ENCODE measurements at regions not wholly inside any gene's neighbourhood (a gene's known extent, or its start where the extent isn't known, plus 50 kb on each side); places are given as distances from the start of the nearest gene placed in this dataset.
A peak's percentile ranks its signal among the peaks of the same experiment; 100 is the strongest.
"Not testable (repeated sequence)": the region's sequence is repeated elsewhere in the genome, so short reads cannot be mapped to it uniquely, and the experiment has no call there.

GRCh38 chr7:65145008-65145407 lies 138.5 kb upstream of the ERV3-1 start:
- DNase-seq: not testable (repeated sequence)

- DNase-seq: not testable (repeated sequence)
These were observed 138.1 kb upstream of the ERV3-1 start for GRCh38 chr7:65144557-65144956.

DNA sequence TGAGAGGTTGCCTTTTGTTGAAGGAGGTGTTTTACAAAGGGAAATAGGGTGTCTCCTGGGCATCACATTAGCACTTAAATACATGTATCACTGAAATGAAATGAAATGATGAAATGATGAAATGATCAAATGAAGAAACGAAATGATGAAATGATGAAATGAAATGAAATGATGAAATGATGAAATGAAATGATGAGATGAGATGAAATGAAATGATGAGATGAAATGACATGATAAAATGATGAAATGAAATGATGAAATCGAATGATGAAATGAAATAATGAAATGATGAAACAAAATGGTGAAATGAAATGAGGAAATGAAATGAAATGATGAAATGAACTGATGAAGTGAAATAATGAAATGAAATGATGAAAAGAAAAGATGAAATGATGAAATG lies 137.6 kb upstream of the ERV3-1 start:
- DNase-seq: not testable (repeated sequence)

- not testable (repeated sequence) for DNase-seq
These were observed 135.4 kb upstream of the ERV3-1 start for GRCh38 chr7:65141894-65142293.

DNA sequence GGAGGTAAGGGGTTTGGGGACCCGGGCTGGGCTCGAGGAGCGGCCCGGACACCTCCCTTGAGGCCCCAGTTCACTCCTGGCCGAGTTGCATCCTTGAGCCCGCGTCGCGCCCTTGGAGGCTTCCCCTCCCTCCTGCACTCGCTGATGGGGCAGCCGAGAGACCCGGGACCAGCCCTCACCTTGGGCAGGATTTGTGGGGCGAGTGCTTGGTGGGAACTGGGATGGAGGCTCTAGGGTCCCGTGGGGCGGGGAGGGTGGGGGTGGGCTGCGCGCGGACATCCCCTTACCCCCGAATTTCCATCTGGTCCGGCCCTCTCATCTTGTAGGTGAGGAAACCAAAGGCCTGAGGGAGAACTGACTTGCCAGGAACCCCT lies 134.9 kb upstream of the ERV3-1 start:
- not testable (repeated sequence) for DNase-seq

DNA sequence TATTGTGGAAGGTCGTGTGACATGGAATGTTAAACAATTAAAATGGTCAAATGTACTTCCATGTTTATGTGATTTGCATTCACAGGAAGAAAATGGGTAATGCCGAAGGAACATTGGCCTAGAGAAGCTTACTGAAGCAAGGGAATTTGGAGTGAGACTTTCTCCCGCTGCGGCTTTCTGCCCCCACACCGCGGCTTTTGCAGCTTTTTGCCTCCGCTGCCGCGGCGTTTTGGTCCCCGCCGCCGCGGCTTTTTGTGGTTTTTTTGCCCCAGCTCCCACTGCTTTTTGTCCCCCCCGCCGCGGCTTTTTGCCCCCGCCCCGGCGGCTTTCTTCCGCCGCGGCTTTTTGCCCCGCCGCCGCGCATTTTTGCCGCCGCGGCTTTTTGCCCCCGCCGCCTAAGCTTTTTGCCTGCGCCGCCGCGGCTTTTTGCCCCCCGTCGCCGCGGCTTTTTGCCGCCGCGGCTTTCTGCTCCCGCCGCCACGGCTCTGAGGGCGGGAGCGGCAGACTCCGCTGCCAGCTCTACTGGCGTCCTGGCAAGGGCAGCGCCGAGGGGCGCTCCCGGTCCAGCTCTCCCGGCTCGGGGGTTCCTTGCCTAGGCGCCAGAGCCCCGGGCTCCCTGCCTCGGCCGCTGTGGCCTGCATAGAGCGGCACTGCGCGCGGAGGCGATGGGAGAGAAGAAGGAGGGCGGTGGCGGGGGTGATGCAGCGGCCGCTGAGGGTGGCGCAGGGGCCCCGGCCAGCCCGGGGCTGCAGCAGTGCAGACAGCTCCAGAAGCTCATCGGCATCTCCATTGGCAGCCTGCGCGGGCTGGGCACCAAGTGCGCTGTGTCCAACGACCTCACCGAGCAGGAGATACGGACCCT lies 134.3 kb upstream of the ERV3-1 start:
- not testable (repeated sequence) for DNase-seq

DNA sequence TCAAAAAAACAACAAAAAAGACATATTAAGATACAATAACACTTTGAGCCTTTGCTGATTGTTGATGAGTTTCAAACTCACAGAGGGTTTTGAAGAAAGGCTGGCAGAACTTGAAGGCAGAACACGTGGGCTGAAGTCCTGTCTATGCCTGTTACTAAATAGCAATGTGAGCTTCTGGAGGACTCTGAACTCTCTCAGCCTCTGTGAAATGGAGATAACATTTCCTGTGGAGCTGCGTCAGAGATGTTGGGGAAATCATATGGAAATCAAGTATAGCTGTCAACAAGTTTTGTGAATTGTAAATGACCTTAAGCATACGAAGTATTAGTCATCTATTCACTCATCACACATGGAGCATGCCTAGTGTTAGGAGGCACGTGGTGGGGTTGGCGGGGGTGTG lies 130.4 kb upstream of the ERV3-1 start:
- DNase-seq: not testable (repeated sequence)

- DNase-seq: not testable (repeated sequence)
These were observed 126.6 kb upstream of the ERV3-1 start for GRCh38 chr7:65133087-65133486.

GRCh38 chr7:65132256-65132655 lies 125.8 kb upstream of the ERV3-1 start:
- DNase-seq: not testable (repeated sequence)

GRCh38 chr7:65127364-65127763 lies 120.9 kb upstream of the ERV3-1 start:
- DNase-seq: not testable (repeated sequence)

DNA sequence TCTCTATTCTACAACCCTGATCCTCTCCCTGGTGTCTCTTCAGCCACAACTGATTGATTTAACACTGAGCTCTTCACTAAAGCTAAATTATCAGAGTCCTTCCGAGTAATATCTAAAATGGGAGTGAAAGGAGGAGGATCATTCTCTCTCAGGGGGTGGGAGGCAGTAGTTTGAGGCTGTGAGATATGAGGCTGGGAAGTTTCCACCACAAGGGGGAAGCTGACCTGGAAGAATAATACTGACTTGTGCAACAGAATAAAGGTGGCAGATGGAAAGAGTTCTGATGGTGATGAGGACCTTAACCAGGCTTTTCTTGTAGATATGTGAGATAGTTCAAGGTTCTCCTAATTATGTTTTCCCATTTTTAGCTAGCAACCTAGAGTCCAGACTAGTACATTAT lies 118.1 kb upstream of the ERV3-1 start:
- DNase-seq: not testable (repeated sequence)

DNA sequence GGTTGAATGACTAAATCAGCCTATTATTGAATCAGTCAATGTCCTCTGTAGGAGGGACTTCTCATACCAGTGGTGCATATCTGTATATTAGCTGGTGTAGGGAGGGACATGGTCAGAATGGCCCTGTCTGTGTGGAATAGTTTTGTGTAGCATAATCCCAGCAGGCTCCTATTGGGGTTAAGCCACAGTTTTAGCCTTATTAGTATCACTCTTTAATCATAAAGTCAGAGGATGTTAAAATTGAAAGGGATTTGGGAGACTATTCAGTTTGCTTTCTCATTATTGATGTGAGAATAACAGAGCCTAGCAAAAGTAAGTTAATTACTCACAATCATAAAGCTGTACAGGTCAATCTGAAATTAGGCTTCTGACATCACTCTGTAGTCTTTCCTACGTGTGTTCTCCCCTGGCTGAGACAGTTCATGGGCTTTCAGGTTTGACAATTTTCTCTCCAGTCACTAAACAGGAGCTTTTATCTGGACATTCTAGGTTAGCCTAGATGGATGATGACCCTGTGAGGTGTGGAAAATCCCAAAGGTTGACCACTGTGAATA lies 99.2 kb upstream of the ERV3-1 start:
- DNase-seq: not testable (repeated sequence)

DNA sequence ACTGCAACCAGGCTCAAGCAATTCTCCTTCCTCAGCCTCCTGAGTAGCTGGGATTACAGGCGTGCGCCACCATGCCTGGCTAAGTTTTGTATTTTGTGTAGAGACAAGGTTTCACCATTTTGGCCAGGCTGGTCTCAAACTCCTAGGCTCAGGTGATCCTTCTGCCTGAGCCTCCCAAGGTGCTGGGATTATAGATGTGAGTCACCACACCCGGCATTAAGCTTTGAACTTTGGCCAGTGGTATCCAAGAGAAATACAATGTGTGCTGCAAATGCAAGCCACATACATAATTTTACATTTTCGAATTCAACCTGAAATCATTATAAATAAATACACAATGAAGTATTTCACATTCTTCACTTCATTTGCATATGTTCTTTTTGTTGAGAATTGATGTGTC lies 94.0 kb upstream of the ERV3-1 start:
- not testable (repeated sequence) for DNase-seq

GRCh38 chr7:65081669-65082055 lies 75.2 kb upstream of the ERV3-1 start:
- DNase-seq: not testable (repeated sequence)

DNA sequence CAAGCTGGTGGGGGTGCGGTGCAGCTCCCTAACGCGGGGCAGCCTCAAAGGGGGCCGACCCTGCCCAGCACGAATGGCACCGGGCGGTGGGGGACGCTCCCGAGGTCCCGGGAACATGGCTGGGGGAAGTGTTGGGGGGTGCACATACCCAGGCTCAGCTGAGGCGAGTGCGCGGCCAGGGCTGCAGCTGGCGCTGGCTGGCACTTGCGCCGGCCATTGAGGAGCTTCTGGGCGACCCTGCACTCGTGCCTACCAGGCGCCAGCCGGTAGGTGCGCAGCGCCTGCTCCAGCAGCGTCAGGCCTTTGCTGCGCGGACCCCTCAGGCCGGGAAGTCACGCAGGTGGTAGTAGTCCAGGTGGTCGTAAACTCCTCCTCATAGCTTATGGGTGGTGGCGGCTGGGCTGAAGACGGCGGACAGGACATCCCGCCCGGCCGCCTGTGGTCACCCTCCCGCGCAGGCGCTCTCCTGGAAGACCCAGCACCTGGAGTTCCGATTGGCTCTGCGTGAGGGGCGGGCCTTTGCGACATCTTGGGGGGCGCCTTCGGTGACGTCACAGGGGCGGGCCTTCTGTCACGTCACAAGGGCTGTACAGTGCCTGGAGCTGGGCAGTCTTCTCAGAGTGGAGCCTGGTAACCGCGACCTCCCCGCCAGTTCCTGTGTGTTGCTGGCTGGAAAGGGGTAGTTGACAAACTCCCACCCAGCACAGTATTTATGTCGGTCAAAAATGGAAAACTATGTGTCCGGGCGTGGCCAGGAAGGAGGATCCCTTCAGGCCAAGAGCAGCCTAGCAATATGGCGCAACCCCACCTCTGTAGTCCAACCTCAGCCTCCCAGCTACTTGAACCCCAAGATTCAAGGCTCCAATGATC lies 74.5 kb upstream of the ERV3-1 start:
- peak; percentile 52 for DNase-seq

DNA sequence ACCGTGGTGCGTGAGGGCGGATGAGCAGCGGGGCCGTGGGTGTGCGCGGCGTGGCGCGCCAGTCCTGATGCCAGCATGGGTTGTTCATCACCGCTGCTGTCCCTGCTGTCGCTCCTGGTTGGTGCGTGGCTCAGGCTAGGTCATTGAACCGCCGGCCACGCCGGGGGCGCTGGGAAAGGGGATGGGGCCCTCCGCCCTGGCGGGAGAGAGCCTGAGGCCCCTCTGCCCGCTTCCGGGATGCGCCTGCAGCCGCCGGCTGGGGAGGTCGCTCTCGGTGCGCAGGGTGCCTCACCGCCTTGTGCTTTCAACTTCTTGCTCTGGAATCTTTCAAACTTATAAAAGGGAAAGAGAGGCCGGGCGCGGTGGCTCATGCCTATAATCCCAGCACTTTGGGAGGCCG lies 68.5 kb upstream of the ERV3-1 start:
- not testable (repeated sequence) for DNase-seq

DNA sequence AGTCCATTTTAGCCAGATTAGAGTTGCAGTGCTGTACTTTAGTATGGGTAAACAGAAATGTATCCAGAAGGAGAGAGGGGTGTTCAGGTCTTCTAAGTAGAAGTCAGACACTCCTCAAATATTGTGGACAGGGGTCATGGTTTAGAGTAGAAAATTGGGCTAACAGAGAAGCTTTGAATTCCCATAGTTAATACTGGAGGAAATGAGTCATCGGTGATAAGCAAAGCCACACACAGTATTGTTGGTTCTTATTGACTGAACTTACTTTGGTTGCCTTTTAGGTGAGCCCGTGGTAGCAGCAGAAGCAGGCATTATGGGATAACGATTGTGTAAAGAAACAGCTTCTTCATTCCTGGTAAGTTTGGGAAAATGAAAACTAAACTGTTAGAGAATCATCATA lies 66.7 kb upstream of the ERV3-1 start:
- DNase-seq: not testable (repeated sequence)

DNA sequence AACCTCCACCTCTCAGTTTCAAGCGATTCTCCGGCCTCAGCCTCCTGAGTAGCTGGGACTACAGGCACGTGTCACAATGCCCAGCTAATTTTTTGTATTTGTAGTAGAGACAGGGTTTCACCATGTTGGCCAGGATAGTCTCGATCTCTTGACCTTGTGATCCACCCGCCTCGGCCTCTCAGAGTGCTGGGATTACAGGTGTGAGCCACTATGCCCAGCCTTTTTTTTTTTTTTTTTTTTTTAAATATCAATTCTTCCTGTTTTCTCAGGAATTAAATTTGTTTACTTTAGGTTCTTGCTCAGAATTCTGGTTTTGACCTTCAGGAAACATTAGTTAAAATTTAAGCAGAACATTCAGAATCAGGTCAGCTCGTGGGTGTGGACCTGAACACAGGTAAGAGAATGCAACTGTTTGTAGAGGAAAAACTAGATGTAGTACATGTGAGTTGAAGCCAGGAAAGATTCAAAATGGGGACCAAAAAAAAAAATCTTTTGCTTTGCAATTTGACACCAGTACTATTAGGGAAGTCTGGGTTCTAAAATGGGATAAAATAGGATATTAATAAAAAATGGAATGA lies 65.5 kb upstream of the ERV3-1 start:
- not testable (repeated sequence) for DNase-seq

- not testable (repeated sequence) for DNase-seq
These were observed 63.0 kb upstream of the ERV3-1 start for GRCh38 chr7:65069476-65069875.

- DNase-seq: not testable (repeated sequence)
These were observed 56.1 kb upstream of the ERV3-1 start for GRCh38 chr7:65062566-65062965.

- not testable (repeated sequence) for DNase-seq
These were observed 52.8 kb upstream of the ERV3-1 start for GRCh38 chr7:65059247-65059646.

Data from kidney glomerular epithelial cell (primary cell).